GM23338 (cell line): ENCODE measurements at regions not wholly inside any gene's neighbourhood (a gene's known extent, or its start where the extent isn't known, plus 50 kb on each side); places are given as distances from the start of the nearest gene placed in this dataset.

Experiments used
- ATAC-seq: fragments of 200-7000 bp; cut with Tn5 transposase; 3 replicates; pipeline ENCODE4 v1.9.1; 2020
- DNase-seq: peaks from one replicate; pipeline ENCODE4 v3.0.0-alpha.2; 2015; ENCODE audit warnings: low spot score
- H2AFZ ChIP-seq: fragments of 200-600 bp; sonication (generic); 2 replicates; pipeline ENCODE4 v1.8.0; 2016; ENCODE audit warnings: antibody characterized with exemption, mild to moderate bottlenecking, moderate library complexity
- H3F3A ChIP-seq: fragments of 200-600 bp; sonication (generic); replicated peaks from 2 replicates; pipeline ENCODE4 v1.8.0; 2017; ENCODE audit warnings: antibody characterized with exemption, mixed run types, low read depth
- H3K27ac ChIP-seq: fragments of 200-600 bp; sonication (generic); 2 replicates; pipeline ENCODE4 v1.6.1; 2016; ENCODE audit warnings: low read depth
- H3K27me3 ChIP-seq: fragments of 200-600 bp; sonication (generic); 2 replicates; pipeline ENCODE4 v1.8.0; 2016; ENCODE audit warnings: mild to moderate bottlenecking, mixed run types, moderate library complexity; ENCODE audit not compliant: insufficient read depth
- H3K36me3 ChIP-seq: fragments of 200-600 bp; sonication (generic); 2 replicates; pipeline ENCODE4 v1.8.0; 2016; ENCODE audit warnings: mild to moderate bottlenecking; ENCODE audit not compliant: insufficient read depth
- H3K4me1 ChIP-seq: fragments of 200-600 bp; sonication (generic); 2 replicates; pipeline ENCODE4 v1.8.0; 2016; ENCODE audit warnings: mild to moderate bottlenecking, moderate library complexity; ENCODE audit not compliant: insufficient read depth
- H3K4me2 ChIP-seq: fragments of 200-600 bp; sonication (generic); 2 replicates; pipeline ENCODE4 v1.7.1; 2017; ENCODE audit warnings: mixed run types
- H3K4me3 ChIP-seq: fragments of 200-600 bp; sonication (generic); 2 replicates; pipeline ENCODE4 v1.6.1; 2016; ENCODE audit warnings: mixed run types
- H3K79me2 ChIP-seq: fragments of 200-600 bp; sonication (generic); replicated peaks from 2 replicates; pipeline ENCODE4 v1.8.0; 2017; ENCODE audit warnings: mild to moderate bottlenecking; ENCODE audit not compliant: insufficient read depth
- H3K9me2 ChIP-seq: fragments of 200-600 bp; sonication (generic); 2 replicates; pipeline ENCODE4 v1.8.0; 2017; ENCODE audit not compliant: insufficient read depth
- H4K20me1 ChIP-seq: fragments of 200-600 bp; sonication (generic); replicated peaks from 2 replicates; pipeline ENCODE4 v1.8.0; 2017; ENCODE audit warnings: mild to moderate bottlenecking; ENCODE audit not compliant: insufficient read depth
- H3K27ac Mint-ChIP-seq: 2 replicates; pipeline ENCODE4 v1.8.0; 2020; ENCODE audit warnings: inconsistent platforms, mild to moderate bottlenecking, moderate library complexity, mixed read lengths
- H3K27me3 Mint-ChIP-seq: 3 replicates; pipeline ENCODE4 v1.8.0; 2022; ENCODE audit warnings: low read depth, mild to moderate bottlenecking, moderate library complexity, mixed read lengths, inconsistent platforms; ENCODE audit not compliant: insufficient read depth, poor library complexity
- H3K36me3 Mint-ChIP-seq: 3 replicates; pipeline ENCODE4 v1.8.0; 2021; ENCODE audit warnings: low read depth, mild to moderate bottlenecking, inconsistent platforms, moderate library complexity, mixed read lengths
- H3K4me1 Mint-ChIP-seq: 3 replicates; pipeline ENCODE4 v1.8.0; 2020; ENCODE audit warnings: mild to moderate bottlenecking, inconsistent platforms, mixed read lengths
- H3K4me3 Mint-ChIP-seq: 3 replicates; pipeline ENCODE4 v1.8.0; 2021; ENCODE audit warnings: moderate library complexity, mild to moderate bottlenecking, inconsistent platforms, mixed read lengths
- H3K9me3 Mint-ChIP-seq: 3 replicates; pipeline ENCODE4 v1.8.0; 2020; ENCODE audit warnings: moderate library complexity, mild to moderate bottlenecking, inconsistent platforms, mixed read lengths
- CREB1 ChIP-seq: fragments of 250-450 bp; sonication (Bioruptor Pico); IDR thresholded peaks from 2 replicates; pipeline ENCODE4 v1.5.0; 2020; ENCODE audit warnings: low read depth, mild to moderate bottlenecking, moderate library complexity
- ETS1 ChIP-seq: IDR thresholded peaks from 2 replicates; pipeline ENCODE4 v1.6.1; 2016; ENCODE audit warnings: antibody characterized with exemption
- EZH2 ChIP-seq: fragments of 200-600 bp; sonication (generic); IDR thresholded peaks from one replicate; pipeline ENCODE4 v1.8.0; 2017; ENCODE audit warnings: antibody characterized with exemption, mild to moderate bottlenecking, low read depth; ENCODE audit not compliant: unreplicated experiment
- EZH2phosphoT487 ChIP-seq: fragments of 200-600 bp; sonication (generic); IDR thresholded peaks from one replicate; pipeline ENCODE4 v1.8.1; 2018; ENCODE audit warnings: antibody characterized with exemption; ENCODE audit not compliant: unreplicated experiment
- JUNB ChIP-seq: IDR thresholded peaks from one replicate; pipeline ENCODE4 v1.6.1; 2016; ENCODE audit warnings: antibody characterized with exemption; ENCODE audit not compliant: unreplicated experiment
- NANOG ChIP-seq: IDR thresholded peaks from 2 replicates; pipeline ENCODE4 v1.6.1; 2016; ENCODE audit warnings: antibody characterized with exemption, borderline replicate concordance
- POLR2AphosphoS5 ChIP-seq: IDR thresholded peaks from 2 replicates; pipeline ENCODE4 v1.6.1; 2016; ENCODE audit warnings: antibody characterized with exemption, low read depth
- REST ChIP-seq: IDR thresholded peaks from one replicate; pipeline ENCODE4 v1.6.1; 2018; ENCODE audit warnings: antibody characterized with exemption; ENCODE audit not compliant: unreplicated experiment
- STAT1 ChIP-seq: IDR thresholded peaks from one replicate; pipeline ENCODE4 v1.6.1; 2016; ENCODE audit warnings: antibody characterized with exemption; ENCODE audit not compliant: unreplicated experiment
- ZNF114 ChIP-seq: fragments of 250-450 bp; sonication (Bioruptor Pico); IDR thresholded peaks from 2 replicates; pipeline ENCODE4 v1.5.0; 2020; ENCODE audit warnings: mild to moderate bottlenecking, moderate library complexity
- ZNF331 ChIP-seq: fragments of 250-450 bp; sonication (Bioruptor Pico); IDR thresholded peaks from 2 replicates; pipeline ENCODE4 v1.5.0; 2020; ENCODE audit warnings: low read depth, mild to moderate bottlenecking, moderate library complexity
- TF ChIP-seq, protein P1 (sequence below): fragments of 250-450 bp; sonication (Bioruptor Pico); IDR thresholded peaks from 2 replicates; pipeline ENCODE4 v1.5.0; 2020; ENCODE audit warnings: mild to moderate bottlenecking, moderate library complexity
- TF ChIP-seq, protein P2 (sequence below), 2 experiments: fragments of 200-600 bp in 1 of 2; sonication (generic) in 1 of 2; conservative IDR thresholded peaks; 2 replicates each; pipeline versions ENCODE4 v1.5.1 to v1.6.1; 2016 to 2017; ENCODE audit warnings: antibody characterized with exemption in 2 of 2, low read depth in 2 of 2, mild to moderate bottlenecking in 2 of 2, moderate library complexity in 1 of 2

- DNase-seq (peak; percentile 97), ATAC-seq (peak; percentile 95)
- TF ChIP-seq REST (no peak), ZNF114 (CRISPR knock-in tag) (0 out of 2 replicates have a peak, but pooled peaks have one; percentile 3), NANOG (peak; percentile 86), EZH2 (no peak), POLR2AphosphoS5 (0 out of 2 replicates have a peak, but pooled peaks have one; percentile 23), JUNB (no peak), ETS1 (peak; percentile 49; the same call in 1 of the 2 replicates), EZH2phosphoT487 (no peak), ZNF331 (no peak), CREB1 (CRISPR knock-in tag) (0 out of 2 replicates have a peak, but pooled peaks have one; percentile 27), STAT1 (no peak)
- TF ChIP-seq, protein P1, sequence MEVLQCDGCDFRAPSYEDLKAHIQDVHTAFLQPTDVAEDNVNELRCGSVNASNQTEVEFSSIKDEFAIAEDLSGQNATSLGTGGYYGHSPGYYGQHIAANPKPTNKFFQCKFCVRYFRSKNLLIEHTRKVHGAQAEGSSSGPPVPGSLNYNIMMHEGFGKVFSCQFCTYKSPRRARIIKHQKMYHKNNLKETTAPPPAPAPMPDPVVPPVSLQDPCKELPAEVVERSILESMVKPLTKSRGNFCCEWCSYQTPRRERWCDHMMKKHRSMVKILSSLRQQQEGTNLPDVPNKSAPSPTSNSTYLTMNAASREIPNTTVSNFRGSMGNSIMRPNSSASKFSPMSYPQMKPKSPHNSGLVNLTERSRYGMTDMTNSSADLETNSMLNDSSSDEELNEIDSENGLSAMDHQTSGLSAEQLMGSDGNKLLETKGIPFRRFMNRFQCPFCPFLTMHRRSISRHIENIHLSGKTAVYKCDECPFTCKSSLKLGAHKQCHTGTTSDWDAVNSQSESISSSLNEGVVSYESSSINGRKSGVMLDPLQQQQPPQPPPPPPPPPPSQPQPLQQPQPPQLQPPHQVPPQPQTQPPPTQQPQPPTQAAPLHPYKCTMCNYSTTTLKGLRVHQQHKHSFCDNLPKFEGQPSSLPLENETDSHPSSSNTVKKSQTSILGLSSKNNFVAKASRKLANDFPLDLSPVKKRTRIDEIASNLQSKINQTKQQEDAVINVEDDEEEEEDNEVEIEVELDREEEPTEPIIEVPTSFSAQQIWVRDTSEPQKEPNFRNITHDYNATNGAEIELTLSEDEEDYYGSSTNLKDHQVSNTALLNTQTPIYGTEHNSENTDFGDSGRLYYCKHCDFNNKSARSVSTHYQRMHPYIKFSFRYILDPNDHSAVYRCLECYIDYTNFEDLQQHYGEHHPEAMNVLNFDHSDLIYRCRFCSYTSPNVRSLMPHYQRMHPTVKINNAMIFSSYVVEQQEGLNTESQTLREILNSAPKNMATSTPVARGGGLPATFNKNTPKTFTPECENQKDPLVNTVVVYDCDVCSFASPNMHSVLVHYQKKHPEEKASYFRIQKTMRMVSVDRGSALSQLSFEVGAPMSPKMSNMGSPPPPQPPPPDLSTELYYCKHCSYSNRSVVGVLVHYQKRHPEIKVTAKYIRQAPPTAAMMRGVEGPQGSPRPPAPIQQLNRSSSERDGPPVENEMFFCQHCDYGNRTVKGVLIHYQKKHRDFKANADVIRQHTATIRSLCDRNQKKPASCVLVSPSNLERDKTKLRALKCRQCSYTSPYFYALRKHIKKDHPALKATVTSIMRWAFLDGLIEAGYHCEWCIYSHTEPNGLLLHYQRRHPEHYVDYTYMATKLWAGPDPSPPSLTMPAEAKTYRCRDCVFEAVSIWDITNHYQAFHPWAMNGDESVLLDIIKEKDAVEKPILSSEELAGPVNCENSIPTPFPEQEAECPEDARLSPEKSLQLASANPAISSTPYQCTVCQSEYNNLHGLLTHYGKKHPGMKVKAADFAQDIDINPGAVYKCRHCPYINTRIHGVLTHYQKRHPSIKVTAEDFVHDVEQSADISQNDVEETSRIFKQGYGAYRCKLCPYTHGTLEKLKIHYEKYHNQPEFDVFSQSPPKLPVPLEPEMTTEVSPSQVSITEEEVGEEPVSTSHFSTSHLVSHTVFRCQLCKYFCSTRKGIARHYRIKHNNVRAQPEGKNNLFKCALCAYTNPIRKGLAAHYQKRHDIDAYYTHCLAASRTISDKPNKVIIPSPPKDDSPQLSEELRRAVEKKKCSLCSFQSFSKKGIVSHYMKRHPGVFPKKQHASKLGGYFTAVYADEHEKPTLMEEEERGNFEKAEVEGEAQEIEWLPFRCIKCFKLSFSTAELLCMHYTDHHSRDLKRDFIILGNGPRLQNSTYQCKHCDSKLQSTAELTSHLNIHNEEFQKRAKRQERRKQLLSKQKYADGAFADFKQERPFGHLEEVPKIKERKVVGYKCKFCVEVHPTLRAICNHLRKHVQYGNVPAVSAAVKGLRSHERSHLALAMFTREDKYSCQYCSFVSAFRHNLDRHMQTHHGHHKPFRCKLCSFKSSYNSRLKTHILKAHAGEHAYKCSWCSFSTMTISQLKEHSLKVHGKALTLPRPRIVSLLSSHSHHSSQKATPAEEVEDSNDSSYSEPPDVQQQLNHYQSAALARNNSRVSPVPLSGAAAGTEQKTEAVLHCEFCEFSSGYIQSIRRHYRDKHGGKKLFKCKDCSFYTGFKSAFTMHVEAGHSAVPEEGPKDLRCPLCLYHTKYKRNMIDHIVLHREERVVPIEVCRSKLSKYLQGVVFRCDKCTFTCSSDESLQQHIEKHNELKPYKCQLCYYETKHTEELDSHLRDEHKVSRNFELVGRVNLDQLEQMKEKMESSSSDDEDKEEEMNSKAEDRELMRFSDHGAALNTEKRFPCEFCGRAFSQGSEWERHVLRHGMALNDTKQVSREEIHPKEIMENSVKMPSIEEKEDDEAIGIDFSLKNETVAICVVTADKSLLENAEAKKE (CRISPR knock-in tag): no peak
- TF ChIP-seq, protein P2, sequence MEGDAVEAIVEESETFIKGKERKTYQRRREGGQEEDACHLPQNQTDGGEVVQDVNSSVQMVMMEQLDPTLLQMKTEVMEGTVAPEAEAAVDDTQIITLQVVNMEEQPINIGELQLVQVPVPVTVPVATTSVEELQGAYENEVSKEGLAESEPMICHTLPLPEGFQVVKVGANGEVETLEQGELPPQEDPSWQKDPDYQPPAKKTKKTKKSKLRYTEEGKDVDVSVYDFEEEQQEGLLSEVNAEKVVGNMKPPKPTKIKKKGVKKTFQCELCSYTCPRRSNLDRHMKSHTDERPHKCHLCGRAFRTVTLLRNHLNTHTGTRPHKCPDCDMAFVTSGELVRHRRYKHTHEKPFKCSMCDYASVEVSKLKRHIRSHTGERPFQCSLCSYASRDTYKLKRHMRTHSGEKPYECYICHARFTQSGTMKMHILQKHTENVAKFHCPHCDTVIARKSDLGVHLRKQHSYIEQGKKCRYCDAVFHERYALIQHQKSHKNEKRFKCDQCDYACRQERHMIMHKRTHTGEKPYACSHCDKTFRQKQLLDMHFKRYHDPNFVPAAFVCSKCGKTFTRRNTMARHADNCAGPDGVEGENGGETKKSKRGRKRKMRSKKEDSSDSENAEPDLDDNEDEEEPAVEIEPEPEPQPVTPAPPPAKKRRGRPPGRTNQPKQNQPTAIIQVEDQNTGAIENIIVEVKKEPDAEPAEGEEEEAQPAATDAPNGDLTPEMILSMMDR (conservative IDR thresholded peaks at IDR 0.05; ENCODE audit: low read depth in 2 of 2): 0 out of 4 replicates have a peak, but pooled peaks of 1 of the 2 experiments have one; percentile 2
- no peaks in the 10 kb centered on the region for H4K20me1 ChIP-seq
- H2AFZ ChIP-seq: no peak overlapping the region
- Mint-ChIP-seq H3K4me1 (peaks cover 46% of the 10 kb centered on the region), H3K27ac (peak overlapping the region; percentile 29; the same call in 1 of the 2 replicates), H3K27me3 (peaks cover 20% of the 10 kb centered on the region), H3K9me3 (peaks cover 4% of the 10 kb centered on the region; the same call in 2 of the 3 replicates), H3K4me3 (peak overlapping the region; percentile 36; the same call in 2 of the 3 replicates), H3K36me3 (peaks cover 3% of the 10 kb centered on the region; the same call in 1 of the 3 replicates)
- H3K27me3 ChIP-seq: peaks cover 45% of the 10 kb centered on the region
- H3F3A ChIP-seq: no peaks in the 10 kb centered on the region
- peak overlapping the region; percentile 35; the same call in 1 of the 2 replicates for H3K27ac ChIP-seq
- H3K4me2 ChIP-seq: peak overlapping the region; percentile 61
- H3K4me1 ChIP-seq: peaks cover 38% of the 10 kb centered on the region
- no peaks in the 10 kb centered on the region for H3K36me3 ChIP-seq
- peak overlapping the region; percentile 31; the same call in 1 of the 2 replicates for H3K4me3 ChIP-seq
- peaks cover 8% of the 10 kb centered on the region for H3K9me2 ChIP-seq
- no peaks in the 10 kb centered on the region for H3K79me2 ChIP-seq
Observed at GRCh38 chr6:147447835-147448611, 60.5 kb upstream of the SAMD5 start.
